NCI-H526 treated with DMSO at 0.1 percent for 48 hours (cell line): ENCODE measurements at regions not wholly inside any gene's neighbourhood (a gene's known extent, or its start where the extent isn't known, plus 50 kb on each side); places are given as distances from the start of the nearest gene placed in this dataset.
"Not testable (repeated sequence)": the region's sequence is repeated elsewhere in the genome, so short reads cannot be mapped to it uniquely, and the experiment has no call there.

ENCODE experiments used
- DNase-seq: peaks from one replicate; lab custom pipeline; 2025; lab: John Stamatoyannopoulos, UW

DNA sequence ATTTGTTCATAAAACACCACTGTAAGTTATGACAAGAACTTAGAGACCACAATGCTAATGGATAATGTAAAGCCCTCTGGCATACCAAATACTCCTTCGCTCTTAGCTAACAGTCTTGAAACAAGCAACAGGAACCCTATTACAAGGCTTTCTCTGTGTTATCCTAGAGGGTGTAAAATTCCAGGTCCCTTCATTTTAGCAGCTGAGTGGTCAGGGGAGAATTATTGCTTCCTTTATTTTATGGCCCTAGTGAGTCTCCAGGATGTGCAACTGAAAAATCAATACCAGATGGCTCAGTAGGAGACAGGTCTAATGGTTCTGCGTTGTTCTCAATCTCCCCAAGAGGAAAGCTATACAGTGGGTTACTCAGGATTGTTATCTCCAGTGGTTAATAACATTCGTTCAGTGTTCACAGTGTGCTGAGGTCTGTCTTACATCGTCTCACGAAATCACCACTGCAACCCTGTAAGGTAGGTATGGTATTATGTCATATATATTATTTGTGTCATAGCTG lies 172.7 kb upstream of the CNOT2 start:
- no peak for DNase-seq

DNA sequence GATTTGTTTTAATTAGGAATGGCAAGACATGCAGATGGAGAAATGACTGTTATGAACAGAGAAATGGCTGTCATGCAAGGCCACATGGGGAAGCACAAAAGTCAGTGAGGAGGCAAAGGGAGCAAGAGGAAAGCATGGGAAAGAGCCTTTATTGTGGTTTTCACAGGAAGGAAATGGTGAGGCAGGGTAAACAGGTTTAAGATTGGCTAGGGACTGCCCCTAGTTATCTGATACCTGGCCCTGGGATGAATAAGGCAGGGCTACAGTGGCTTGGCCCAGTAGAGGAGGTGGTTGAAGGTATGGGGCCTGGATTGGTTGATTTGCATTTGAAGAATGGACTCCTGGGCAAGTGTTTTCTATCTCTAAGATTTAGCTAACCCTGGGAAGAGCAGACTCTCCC lies 168.7 kb upstream of the CNOT2 start:
- DNase-seq = no peak

- DNase-seq = no peak
These were observed 165.8 kb upstream of the CNOT2 start for GRCh38 chr12:70077441-70077840.

DNA sequence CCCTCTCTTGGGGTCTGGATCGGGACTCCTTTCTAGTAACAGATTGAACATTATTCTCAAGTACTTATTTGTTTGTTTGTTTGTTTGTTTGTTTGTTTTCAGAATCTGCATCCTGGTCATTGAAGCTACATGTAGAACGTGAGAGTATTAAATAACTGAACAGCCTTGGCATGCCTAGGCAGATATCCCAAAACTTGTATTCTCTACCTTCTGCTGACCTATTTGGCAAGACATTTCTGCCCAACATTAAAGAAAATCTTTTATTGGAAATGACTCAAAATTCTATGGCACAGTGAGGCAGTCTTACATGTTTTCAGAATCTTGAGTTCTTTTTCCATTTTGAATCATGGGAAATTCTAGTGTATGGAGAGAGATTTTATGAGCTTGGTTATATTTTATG lies 165.1 kb upstream of the CNOT2 start:
- no peak for DNase-seq

DNA sequence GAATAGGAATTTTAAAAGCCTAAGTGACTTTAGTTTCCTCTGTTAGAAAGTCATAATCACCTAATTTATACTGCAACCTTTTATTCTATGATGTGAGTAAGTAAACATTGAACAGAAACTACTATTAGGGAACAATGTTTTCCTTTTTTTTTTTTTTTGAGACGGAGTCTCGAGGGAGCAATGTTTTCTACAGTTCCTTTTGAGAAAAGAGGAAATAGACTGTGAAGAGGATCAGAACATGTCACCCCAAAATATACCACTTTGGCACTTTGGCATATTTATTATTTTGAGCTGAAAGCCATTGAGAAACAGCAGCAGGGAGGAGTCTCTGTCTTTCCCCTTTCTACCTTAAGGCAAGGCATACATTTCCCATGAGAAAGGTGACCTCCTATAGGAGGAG lies 162.7 kb upstream of the CNOT2 start:
- DNase-seq = no peak

GRCh38 chr12:70082997-70083676 lies 160.1 kb upstream of the CNOT2 start:
- no peak for DNase-seq

GRCh38 chr12:70083677-70084020 lies 159.6 kb upstream of the CNOT2 start:
- DNase-seq = no peak

GRCh38 chr12:70086372-70086771 lies 156.9 kb upstream of the CNOT2 start:
- DNase-seq = not testable (repeated sequence)

DNA sequence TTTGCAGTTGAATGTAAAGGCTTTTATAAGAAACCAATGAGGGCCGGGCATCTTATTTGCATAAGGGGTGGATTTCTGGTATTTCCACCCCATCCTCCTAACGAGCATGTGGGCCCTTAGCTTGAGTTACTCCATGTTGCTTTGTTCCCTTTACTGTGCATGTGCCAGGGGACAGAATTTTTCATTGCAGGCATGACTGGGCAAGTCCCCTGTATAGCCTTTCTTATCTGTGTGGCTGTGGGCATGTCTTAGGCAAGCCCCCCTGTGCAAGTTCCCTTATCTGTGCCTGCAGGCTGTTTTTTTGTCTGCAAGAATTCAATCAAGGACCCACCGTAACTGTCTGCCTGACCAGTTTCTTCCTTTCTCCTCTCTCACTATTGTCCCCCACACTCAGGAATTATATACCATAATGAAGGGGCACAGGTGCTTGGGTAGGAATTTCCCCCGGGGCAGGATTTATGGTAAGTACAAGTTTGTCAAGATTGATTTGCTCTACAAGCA lies 152.2 kb upstream of the CNOT2 start:
- DNase-seq = no peak

GRCh38 chr12:70094467-70094866 lies 148.8 kb upstream of the CNOT2 start:
- DNase-seq = no peak

GRCh38 chr12:70096759-70097410 lies 146.3 kb upstream of the CNOT2 start:
- no peak for DNase-seq

DNA sequence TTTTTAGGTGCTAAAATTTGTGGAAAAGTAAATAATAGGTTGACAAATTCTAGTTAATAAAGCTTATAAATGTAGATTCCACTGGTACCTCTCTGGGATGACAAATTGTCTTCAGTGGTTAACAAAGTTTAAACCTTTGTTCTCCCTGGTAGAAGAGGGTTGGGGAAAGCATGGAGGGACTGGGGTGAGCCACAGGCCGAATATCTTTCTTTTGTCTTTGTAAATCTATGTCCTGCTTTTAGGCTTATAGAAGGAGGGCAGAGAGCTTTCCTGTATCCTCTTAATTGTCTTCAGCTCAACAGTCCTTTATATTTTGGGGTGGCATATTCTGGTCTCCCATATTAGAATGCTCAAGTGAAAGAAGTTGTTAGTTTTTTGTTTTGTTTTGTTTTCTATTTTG lies 142.2 kb upstream of the CNOT2 start:
- DNase-seq = no peak

GRCh38 chr12:70106347-70106746 lies 136.9 kb upstream of the CNOT2 start:
- DNase-seq = no peak

DNA sequence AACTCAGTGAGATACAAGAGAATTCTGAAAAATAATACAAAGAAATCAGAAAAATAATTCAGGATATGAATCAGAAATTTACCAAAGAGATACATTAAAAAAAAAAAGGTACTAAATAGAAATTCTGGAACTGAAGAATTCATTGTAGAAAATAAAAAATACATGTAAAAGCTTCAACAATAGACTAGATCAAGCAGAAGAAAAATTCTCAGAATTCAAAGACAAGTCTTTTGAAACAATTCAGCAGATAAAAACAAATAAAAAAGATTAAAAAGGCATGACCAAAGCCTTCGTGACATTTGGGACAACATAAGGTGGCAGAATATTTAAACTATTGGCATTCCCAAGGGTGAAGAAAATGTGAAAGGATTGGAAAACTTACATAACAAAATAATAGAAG lies 133.1 kb upstream of the CNOT2 start:
- no peak for DNase-seq

- no peak for DNase-seq
These were observed 125.6 kb upstream of the CNOT2 start for GRCh38 chr12:70117670-70118069.

GRCh38 chr12:70120970-70121369 lies 122.3 kb upstream of the CNOT2 start:
- no peak for DNase-seq

DNA sequence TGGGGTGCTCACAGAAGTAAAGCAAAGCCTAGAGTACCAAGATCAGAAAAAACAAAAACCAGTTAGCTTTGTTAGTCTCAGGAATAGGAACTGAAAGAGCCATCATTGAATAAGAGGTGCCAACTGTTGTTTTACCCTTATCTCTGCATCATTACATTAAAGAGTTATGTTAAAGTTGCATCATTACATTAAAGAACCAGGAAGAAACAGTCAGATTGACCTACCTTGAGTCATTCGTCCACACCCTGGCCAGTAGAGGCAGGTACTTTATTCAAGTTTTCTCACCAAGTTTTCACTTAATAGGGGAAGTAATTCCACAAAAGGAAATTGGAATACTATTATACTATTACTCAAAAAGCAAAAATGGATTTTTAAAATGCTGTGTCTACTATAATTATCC lies 121.7 kb upstream of the CNOT2 start:
- DNase-seq = no peak

- DNase-seq = no peak
These were observed 120.4 kb upstream of the CNOT2 start for GRCh38 chr12:70122804-70123203.

DNA sequence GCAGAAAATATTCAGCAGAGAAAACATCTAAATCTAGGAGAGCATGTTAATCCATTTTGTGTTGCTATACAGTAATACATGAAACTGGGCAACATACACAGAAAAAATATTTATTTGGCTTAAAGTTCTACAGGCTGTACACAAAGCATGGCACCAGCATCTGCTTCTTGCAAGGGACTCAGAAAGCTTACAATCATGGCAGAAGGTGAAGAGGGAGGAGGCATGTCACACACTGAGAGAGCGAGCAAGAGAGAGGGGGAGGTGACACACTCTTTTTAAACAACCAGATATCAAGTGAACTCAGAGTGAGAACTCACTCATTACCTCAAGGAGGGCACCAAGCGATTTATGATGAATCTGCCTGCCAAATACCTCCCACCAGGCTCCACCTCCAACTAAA lies 94.2 kb upstream of the CNOT2 start:
- DNase-seq = no peak

DNA sequence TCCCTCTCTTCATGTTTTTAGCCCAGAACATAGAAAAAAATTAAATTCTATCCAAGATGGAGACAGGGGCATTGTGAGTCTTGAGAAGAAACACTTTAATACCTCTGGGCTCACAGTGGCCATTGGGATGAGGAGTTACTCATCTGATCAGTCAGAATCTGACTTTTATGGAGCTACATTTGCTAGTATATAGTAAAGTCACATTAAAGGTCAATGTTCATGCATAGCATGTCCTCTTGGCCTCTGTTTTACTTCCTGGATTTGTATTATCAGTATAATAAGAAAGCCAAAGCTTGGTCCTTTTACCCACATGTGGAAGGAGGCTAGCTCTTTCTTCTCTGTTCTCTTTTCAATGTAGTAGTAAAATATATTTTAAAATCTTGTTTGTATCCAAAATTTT lies 93.6 kb upstream of the CNOT2 start:
- no peak for DNase-seq

DNA sequence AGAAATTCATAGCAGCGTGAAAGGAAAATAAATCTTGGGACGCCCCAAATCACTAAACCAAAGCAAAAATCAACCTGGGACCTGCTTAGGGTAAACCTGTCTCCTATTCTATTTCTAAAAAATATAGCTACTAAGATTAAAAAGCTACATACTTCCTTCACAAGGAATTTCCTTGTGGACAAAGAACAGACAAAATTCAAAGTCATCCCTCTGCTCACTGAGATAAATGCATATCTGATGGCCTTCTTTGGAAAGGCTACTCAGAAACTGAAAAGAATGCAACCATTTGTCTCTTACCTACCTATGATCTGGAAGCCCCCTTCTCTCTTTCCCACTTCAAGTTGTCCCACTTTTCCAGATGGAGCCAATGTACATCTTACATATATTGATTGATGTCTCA lies 93.0 kb upstream of the CNOT2 start:
- DNase-seq = no peak

- DNase-seq = no peak
These were observed 91.2 kb upstream of the CNOT2 start for GRCh38 chr12:70151993-70152392.

GRCh38 chr12:70154087-70154638 lies 89.1 kb upstream of the CNOT2 start:
- DNase-seq = no peak
